GM19239 (cell line): ENCODE measurements at regions not wholly inside any gene's neighbourhood (a gene's known extent, or its start where the extent isn't known, plus 50 kb on each side); places are given as distances from the start of the nearest gene placed in this dataset.

Source experiments
- DNase-seq: peaks from one replicate; pipeline ENCODE4 v3.0.0; 2011; ENCODE audit warnings: low spot score; ENCODE audit not compliant: insufficient read length
- FAIRE-seq: peaks from 2 replicates; lab custom pipeline; 2011; peaks lifted over from hg19 to GRCh38; lab: Jason Lieb, UNC

DNA sequence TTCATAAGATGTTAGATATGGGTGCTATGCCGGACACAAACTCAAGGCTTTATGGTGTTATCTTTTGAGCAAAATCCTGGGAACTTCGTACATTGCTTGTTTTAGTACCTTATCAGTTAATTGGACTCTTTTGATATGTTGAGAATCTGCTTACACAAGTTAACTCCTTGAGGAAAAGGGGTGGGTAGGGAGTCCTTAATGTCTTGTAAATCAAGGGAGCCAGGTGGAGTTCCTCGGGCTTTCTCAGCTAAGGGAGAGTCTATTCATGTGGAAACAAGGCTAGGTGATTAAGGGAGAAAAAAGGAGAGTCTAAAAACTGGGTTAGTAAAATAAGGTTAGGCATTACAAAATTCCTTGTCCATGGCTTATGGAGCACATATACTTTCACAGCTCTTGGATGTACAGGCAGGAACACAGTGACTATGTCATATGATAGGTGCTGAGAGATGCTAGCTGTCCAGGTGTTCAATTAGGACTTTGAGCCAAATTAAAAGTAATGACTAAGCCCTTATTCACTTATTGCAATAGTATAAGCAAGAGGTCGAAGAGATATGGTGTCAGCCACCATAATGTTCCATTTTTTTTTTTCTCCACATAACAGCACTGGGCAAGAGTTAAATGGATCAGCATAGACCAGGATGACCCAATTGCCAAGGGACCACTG is 59.5 kb upstream of the DYNAP start:
- DNase-seq (no peak), FAIRE-seq (no peak)

DNA sequence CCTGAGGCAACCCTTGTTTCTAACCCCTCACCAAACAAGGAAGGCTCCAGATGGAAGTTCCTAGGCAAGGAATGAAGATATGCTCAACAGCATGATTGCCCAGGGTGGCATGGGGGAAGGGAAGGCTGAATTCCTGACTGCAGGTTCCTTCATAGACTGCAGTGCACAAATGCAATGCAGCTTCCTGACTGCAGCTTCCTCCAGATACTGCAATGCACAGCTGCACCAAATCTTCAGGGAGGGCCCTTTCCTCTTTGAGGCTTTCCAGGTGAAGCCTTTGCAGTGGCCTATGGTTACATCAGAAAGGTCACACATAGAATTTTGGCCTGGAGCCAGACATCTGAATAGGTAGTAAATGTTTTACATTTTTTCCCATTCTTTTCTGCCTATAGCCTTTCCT is 58.8 kb upstream of the DYNAP start:
- DNase-seq (no peak), FAIRE-seq (no peak)

DNA sequence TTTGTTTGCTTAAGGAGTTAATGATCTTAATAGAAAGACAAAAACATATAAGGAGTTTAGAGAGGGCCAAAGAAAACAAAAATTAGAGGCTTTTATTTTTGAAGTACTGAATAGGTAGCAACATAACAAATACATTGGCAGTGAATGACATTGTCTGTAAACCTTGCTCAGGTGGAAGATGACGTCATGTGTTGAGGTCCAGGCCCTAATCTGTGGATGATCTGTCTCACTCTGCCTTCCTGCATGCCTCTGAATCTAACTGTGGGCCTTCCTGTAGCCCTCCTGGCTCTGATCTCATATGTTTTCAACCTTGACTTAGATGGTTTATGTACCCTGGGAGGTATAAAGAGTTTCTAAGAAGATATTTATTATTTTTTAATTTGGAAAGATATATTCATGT is 58.1 kb upstream of the DYNAP start:
- DNase-seq (no peak), FAIRE-seq (no peak)
